ENCODE measurements at regions not wholly inside any gene's neighbourhood (a gene's known extent, or its start where the extent isn't known, plus 50 kb on each side); places are given as distances from the start of the nearest gene placed in this dataset.

DNA sequence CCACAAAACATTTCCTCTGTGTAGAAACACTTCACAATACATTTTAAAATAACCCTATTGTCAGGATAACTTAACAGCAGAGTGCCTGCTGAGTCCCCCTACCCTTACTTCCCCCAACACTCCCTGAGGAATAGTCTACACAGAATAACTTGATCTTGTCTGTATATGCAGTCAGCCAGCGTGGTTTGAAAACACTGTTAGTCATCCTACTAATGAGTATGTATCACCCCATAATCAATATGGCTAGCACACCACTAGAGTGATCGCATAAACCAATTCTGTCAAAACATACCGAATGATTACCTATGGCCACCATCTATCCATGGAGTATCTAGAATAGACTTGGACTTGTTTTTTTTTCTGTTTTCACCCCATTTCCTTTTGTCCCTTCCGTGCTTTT, 152.7 kb upstream of the NECTIN3 start:
- TF ChIP-seq, protein P1, sequence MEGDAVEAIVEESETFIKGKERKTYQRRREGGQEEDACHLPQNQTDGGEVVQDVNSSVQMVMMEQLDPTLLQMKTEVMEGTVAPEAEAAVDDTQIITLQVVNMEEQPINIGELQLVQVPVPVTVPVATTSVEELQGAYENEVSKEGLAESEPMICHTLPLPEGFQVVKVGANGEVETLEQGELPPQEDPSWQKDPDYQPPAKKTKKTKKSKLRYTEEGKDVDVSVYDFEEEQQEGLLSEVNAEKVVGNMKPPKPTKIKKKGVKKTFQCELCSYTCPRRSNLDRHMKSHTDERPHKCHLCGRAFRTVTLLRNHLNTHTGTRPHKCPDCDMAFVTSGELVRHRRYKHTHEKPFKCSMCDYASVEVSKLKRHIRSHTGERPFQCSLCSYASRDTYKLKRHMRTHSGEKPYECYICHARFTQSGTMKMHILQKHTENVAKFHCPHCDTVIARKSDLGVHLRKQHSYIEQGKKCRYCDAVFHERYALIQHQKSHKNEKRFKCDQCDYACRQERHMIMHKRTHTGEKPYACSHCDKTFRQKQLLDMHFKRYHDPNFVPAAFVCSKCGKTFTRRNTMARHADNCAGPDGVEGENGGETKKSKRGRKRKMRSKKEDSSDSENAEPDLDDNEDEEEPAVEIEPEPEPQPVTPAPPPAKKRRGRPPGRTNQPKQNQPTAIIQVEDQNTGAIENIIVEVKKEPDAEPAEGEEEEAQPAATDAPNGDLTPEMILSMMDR (IDR thresholded peaks at IDR 0.05): no peak
- TF ChIP-seq POLR2AphosphoS5 (IDR thresholded peaks at IDR 0.05): no peak
- no peak for TF ChIP-seq POLR2A (IDR thresholded peaks at IDR 0.05)

Measured in prostate gland (tissue), 2 donors.